Transverse colon (tissue), 4 donors: ENCODE measurements at regions not wholly inside any gene's neighbourhood (a gene's known extent, or its start where the extent isn't known, plus 50 kb on each side); places are given as distances from the start of the nearest gene placed in this dataset.

Experiments
- DNase-seq: peaks from one replicate; pipeline ENCODE4 v3.0.0-alpha.2; 2019
- H3K27ac ChIP-seq, 4 donors: fragments of 200-600 bp; sonication (generic); 2 replicates each; pipeline ENCODE4 v1.5.1; 2016 to 2018; ENCODE audit warnings: inconsistent platforms in 4 of 4
- H3K27me3 ChIP-seq: fragments of 200-600 bp; sonication (generic); 2 replicates; pipeline ENCODE4 v1.5.1; 2017; ENCODE audit warnings: inconsistent platforms
- H3K36me3 ChIP-seq, 4 donors: fragments of 200-600 bp; sonication (generic); 2 replicates each; pipeline ENCODE4 v1.5.1; 2017 to 2019; ENCODE audit warnings: inconsistent platforms in 4 of 4
- H3K4me1 ChIP-seq, 4 donors: fragments of 200-600 bp; sonication (generic); 2 replicates each; pipeline ENCODE4 v1.5.1; 2017 to 2020; ENCODE audit warnings: inconsistent platforms in 4 of 4
- H3K4me3 ChIP-seq, 4 donors: fragments of 200-600 bp; sonication (generic); 1 replicate in 1 of 4; 2 replicates in 3 of 4; pipeline versions ENCODE4 v1.5.1 to v1.6.1; 2017 to 2019; ENCODE audit warnings: inconsistent platforms in 4 of 4
- H3K9me3 ChIP-seq, 2 donors: fragments of 200-600 bp; sonication (generic); 2 replicates each; pipeline ENCODE4 v1.5.1; 2017 to 2019; ENCODE audit warnings: inconsistent platforms in 2 of 2
- EP300 ChIP-seq: sonication (generic); formaldehyde crosslinking; IDR thresholded peaks from one replicate; pipeline ENCODE4 v1.6.1; 2017; ENCODE audit warnings: antibody characterized with exemption, low read depth
- POLR2A ChIP-seq: fragments of 450-650 bp; IDR thresholded peaks from one replicate; pipeline ENCODE4 v1.6.1; 2016; ENCODE audit warnings: antibody characterized with exemption, mild to moderate bottlenecking, moderate library complexity
- POLR2AphosphoS5 ChIP-seq, 3 donors: sonication (generic); formaldehyde crosslinking; IDR thresholded peaks; one replicate each; pipeline ENCODE4 v1.6.1; 2016; ENCODE audit warnings: antibody characterized with exemption in 3 of 3
- WGBS, 2 donors: methylation state at CpG; one replicate each; pipeline ENCODE4 v1.1.5; 2018; ENCODE audit warnings: low coverage in 1 of 2; 5-methylcytosine and 5-hydroxymethylcytosine counted together
- in situ Hi-C, 4 donors: fragments of 200-750 bp; cut with MboI; loops; one replicate each; pipeline versions ENCODE4 v1.15.0 to v1.15.1; 2017; ENCODE audit warnings: low sequenced_read_pairs in 3 of 4, low pct_ligation_motif_present in 1 of 4, low pct_unique_long_range_greater_than_20kb in 1 of 4
- intact Hi-C: fragments of 100-400 bp; cut with DNase I; formaldehyde crosslinking; loops from one replicate; pipeline ENCODE4 v1.15.1; 2023; ENCODE audit warnings: low total_unique reads
- TF ChIP-seq, protein P1 (sequence below), 5 experiments: fragments of 200-600 bp in 3 of 5; fragments of 450-650 bp in 2 of 5; sonication (generic) in 3 of 5; IDR thresholded peaks; 1 replicate in 2 of 5; 2 replicates in 3 of 5; pipeline ENCODE4 v1.5.1; 2016 to 2017; ENCODE audit warnings: antibody characterized with exemption in 5 of 5, inconsistent platforms in 3 of 5, mild to moderate bottlenecking in 2 of 5, moderate library complexity in 1 of 5

DNA sequence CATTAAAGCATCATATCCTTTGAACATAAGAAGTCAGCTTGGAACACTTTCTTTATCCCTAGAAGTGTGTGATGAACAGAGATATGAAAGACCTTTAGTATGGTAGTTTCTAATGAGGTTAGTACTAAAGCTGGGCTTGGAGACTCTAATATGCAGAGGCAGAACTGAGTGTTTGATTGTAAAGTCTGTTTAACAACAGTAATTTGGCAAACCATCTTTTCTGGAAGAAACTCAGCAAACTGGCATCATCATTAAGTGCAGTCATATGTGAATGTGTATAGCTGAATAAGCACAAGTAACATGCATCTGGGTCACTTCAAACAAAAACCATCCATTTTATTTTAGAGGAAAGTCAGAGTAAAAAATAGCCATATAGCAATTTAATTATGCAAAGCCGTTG is 385.9 kb upstream of the MAD2L1 start:
- Histone ChIP-seq H3K27me3 (no peaks in the 10 kb centered on the region), H3K27ac (no peak overlapping the region), H3K4me1 (no peaks in the 10 kb centered on the region), H3K36me3 (no peaks in the 10 kb centered on the region), H3K9me3 (no peaks in the 10 kb centered on the region), H3K4me3 (no peak overlapping the region)
- WGBS, 2 donors, result 57 to 60% methylated on average over 1 of the region's 1 CpG
- intact Hi-C loops, result no loop called here
- DNase-seq, result no peak
- in situ Hi-C loops, result no loop called here
- TF ChIP-seq POLR2A (no peak), EP300 (no peak)

DNA sequence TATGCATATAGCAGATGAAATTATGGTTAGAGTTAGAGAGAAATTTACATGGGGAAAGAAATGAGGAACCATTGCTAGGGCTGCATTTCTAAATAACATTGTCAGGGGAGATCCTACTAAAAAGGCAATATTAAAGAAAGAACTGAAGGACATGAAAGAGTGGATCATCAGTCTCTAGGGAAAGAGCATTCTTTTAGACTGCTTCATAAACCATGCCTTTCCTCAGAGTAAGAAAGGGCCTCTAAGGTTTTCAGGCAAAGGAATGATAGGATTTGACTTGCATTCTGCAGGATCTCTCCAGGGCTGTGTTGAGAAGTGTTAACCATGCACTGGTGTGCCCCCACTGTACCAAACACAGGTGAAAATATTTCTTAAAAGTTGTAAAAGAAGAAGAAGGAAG is 385.4 kb upstream of the MAD2L1 start:
- intact Hi-C loops (no loop called here), in situ Hi-C loops (no loop called here)
- H3K4me1 ChIP-seq, result no peaks in the 10 kb centered on the region
- H3K36me3 ChIP-seq, result no peaks in the 10 kb centered on the region
- no peaks in the 10 kb centered on the region for H3K27me3 ChIP-seq
- no peak overlapping the region for H3K27ac ChIP-seq
- H3K9me3 ChIP-seq, result no peaks in the 10 kb centered on the region
- DNase-seq, result no peak
- no peak overlapping the region for H3K4me3 ChIP-seq
- TF ChIP-seq POLR2A (no peak), POLR2AphosphoS5 (IDR thresholded peaks at IDR 0.05) (no peak), EP300 (no peak)
- TF ChIP-seq, protein P1, sequence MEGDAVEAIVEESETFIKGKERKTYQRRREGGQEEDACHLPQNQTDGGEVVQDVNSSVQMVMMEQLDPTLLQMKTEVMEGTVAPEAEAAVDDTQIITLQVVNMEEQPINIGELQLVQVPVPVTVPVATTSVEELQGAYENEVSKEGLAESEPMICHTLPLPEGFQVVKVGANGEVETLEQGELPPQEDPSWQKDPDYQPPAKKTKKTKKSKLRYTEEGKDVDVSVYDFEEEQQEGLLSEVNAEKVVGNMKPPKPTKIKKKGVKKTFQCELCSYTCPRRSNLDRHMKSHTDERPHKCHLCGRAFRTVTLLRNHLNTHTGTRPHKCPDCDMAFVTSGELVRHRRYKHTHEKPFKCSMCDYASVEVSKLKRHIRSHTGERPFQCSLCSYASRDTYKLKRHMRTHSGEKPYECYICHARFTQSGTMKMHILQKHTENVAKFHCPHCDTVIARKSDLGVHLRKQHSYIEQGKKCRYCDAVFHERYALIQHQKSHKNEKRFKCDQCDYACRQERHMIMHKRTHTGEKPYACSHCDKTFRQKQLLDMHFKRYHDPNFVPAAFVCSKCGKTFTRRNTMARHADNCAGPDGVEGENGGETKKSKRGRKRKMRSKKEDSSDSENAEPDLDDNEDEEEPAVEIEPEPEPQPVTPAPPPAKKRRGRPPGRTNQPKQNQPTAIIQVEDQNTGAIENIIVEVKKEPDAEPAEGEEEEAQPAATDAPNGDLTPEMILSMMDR (IDR thresholded peaks at IDR 0.05), result no peak

DNA sequence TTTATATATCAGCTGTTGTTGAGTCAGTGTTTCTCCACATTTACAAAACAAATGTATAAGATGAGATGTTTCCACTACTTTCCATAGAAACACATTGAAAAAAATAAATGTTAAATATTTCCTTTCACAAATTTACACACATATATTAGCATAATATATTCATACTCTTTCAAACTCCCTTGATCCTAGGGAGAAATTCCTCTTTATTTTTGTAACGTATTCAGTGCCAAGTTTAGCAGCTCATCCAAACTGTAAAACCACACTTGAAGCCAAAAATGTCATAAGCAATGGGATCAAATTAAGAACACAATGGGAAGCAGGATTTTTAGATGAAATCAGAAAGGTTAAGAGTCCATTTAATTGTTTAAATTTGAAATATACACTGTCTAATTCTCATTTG is 381.1 kb upstream of the MAD2L1 start:
- intact Hi-C loops (no loop called here), in situ Hi-C loops (no loop called here)
- WGBS, 2 donors, result 58 to 73% methylated on average over 1 of the region's 1 CpG
- no peak for DNase-seq
- no peaks in the 10 kb centered on the region for H3K27me3 ChIP-seq
- H3K4me1 ChIP-seq, result no peaks in the 10 kb centered on the region
- TF ChIP-seq EP300, result no peak
- TF ChIP-seq, protein P1 (IDR thresholded peaks at IDR 0.05), result no peak
- TF ChIP-seq POLR2A, result no peak
- TF ChIP-seq POLR2AphosphoS5 (IDR thresholded peaks at IDR 0.05), result no peak
- H3K9me3 ChIP-seq, result no peaks in the 10 kb centered on the region
- no peaks in the 10 kb centered on the region for H3K36me3 ChIP-seq
- no peak overlapping the region for H3K4me3 ChIP-seq
- no peak overlapping the region for H3K27ac ChIP-seq

DNA sequence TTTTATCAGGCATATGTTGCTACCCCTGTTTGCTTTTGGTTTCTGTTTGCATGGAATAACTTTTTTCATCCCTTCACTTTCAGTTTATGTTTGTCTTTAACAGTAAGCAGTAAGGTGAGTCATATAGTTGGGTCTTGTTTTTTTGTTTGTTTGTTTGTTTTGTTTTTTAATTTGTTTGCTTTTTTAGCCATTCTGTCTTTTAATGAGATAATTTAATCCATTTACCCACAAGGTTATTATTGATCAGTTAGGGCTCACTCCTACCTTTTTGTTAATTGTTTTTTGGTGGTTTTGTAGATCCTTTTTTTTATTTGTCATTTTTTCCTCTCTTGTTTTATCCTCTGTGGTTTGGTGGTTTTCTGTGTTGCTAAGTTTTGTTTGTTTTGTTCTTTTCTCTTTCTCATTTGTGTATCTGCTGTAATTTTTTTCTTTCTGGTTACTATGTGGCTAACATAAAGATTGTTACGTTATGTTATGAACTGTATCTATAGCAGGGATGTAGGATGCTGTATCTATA is 379.5 kb upstream of the MAD2L1 start:
- no peaks in the 10 kb centered on the region for H3K36me3 ChIP-seq
- WGBS, 2 donors, result 83% methylated on average over 1 of the region's 1 CpG; no CpG with 5 or more reads in 1 of the 2 donors
- no peak overlapping the region for H3K27ac ChIP-seq
- no peak for DNase-seq
- no peak overlapping the region for H3K4me3 ChIP-seq
- intact Hi-C loops (no loop called here), in situ Hi-C loops (no loop called here)
- H3K27me3 ChIP-seq, result no peaks in the 10 kb centered on the region
- no peak for TF ChIP-seq POLR2A
- no peak for TF ChIP-seq POLR2AphosphoS5 (IDR thresholded peaks at IDR 0.05)
- TF ChIP-seq, protein P1 (IDR thresholded peaks at IDR 0.05), result no peak
- no peak for TF ChIP-seq EP300
- H3K9me3 ChIP-seq, result no peaks in the 10 kb centered on the region
- H3K4me1 ChIP-seq, result no peaks in the 10 kb centered on the region

DNA sequence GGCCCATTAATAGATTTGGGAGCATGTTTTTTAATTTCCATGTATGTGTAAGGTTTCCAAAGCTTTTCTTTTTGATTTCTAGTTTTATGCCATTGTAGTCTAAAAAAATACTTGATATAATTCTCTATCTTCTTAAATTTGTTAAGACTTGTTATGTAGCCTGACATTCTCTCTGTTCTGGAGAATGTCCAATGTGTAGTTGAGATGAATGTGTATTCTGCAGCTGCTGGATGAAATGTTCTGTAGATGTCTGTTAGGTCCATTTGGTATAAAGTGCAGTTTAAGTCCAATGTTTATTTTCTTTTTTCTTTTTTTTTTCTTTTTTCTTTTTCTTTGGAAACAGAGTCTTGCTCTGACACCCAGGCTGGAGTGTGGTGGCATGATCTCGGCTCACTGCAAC is 378.5 kb upstream of the MAD2L1 start:
- Histone ChIP-seq H3K27me3 (no peaks in the 10 kb centered on the region), H3K27ac (no peak overlapping the region), H3K4me1 (no peaks in the 10 kb centered on the region), H3K36me3 (no peaks in the 10 kb centered on the region), H3K9me3 (no peaks in the 10 kb centered on the region), H3K4me3 (no peak overlapping the region)
- TF ChIP-seq, protein P1 (IDR thresholded peaks at IDR 0.05), result no peak
- TF ChIP-seq POLR2AphosphoS5 (IDR thresholded peaks at IDR 0.05), result no peak
- no peak for TF ChIP-seq POLR2A
- TF ChIP-seq EP300, result no peak
- intact Hi-C loops, result no loop called here
- DNase-seq, result no peak
- in situ Hi-C loops, result no loop called here
- WGBS, 2 donors, result 76 to 83% methylated on average over 1 of the region's 1 CpG
